ENCODE measurements at regions not wholly inside any gene's neighbourhood (a gene's known extent, or its start where the extent isn't known, plus 50 kb on each side); places are given as distances from the start of the nearest gene placed in this dataset.

DNA sequence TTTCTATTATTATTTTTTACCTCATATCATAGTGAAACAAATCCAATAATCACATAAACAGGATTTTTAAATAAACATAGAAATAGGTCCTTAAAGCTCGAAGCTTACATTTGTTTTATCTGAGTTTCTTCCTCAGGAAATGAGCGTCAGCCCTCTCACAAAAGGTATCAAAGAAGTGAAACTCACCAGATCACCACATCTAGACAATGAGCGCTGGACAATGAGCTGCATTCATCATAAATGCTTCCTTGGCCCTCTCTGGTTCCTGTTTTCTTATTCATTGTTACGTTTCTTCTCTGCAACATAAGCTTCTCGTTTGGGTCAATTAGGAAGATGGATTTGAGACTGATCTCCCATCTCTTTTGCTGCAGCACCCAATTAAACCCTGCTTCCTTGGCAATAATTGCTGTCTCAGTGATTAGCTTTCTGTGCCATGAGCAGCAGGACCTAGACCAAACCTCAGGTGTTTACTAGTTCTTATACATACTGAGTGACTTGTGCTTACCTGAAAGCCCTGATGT is 649.9 kb upstream of the LUZP2 start:
- no peaks in the 10 kb centered on the region for H3K4me1 ChIP-seq
- intact Hi-C loops (cut with DNase I) = no loop called here
- no peak overlapping the region for H3K4me3 ChIP-seq
- TF ChIP-seq, protein P1, sequence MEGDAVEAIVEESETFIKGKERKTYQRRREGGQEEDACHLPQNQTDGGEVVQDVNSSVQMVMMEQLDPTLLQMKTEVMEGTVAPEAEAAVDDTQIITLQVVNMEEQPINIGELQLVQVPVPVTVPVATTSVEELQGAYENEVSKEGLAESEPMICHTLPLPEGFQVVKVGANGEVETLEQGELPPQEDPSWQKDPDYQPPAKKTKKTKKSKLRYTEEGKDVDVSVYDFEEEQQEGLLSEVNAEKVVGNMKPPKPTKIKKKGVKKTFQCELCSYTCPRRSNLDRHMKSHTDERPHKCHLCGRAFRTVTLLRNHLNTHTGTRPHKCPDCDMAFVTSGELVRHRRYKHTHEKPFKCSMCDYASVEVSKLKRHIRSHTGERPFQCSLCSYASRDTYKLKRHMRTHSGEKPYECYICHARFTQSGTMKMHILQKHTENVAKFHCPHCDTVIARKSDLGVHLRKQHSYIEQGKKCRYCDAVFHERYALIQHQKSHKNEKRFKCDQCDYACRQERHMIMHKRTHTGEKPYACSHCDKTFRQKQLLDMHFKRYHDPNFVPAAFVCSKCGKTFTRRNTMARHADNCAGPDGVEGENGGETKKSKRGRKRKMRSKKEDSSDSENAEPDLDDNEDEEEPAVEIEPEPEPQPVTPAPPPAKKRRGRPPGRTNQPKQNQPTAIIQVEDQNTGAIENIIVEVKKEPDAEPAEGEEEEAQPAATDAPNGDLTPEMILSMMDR (IDR thresholded peaks at IDR 0.05) = no peak
- no peaks in the 10 kb centered on the region for H3K27me3 ChIP-seq (ENCODE audit: low read depth)
- DNase-seq (no peak), ATAC-seq (no peak)
- no peaks in the 10 kb centered on the region for H3K9me3 ChIP-seq
- H3K36me3 ChIP-seq = no peaks in the 10 kb centered on the region
- no peak overlapping the region for H3K27ac ChIP-seq

DNA sequence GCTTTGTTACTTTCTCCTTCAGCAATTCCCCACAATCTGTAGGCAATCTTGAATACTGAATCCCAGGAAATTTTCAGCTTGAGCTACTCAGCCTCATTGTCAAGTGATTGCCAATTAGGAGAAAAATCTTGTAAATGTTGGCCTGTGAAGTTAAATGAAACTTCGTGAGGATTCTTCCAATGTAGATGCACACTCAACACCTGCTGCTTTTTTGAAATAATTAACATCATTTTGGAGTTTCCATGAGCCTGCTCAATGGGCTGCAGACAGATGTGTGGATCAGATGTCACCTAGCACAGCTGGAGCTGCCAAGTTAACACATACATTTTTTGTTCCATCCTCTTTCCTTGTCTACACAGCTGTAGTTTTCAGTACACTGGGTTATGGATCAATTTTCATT is 645.6 kb upstream of the LUZP2 start:
- ATAC-seq = no peak
- Histone ChIP-seq H3K9me3 (no peaks in the 10 kb centered on the region), H3K4me3 (no peak overlapping the region), H3K36me3 (no peaks in the 10 kb centered on the region), H3K27me3 (ENCODE audit: low read depth) (no peaks in the 10 kb centered on the region), H3K27ac (no peak overlapping the region), H3K4me1 (no peaks in the 10 kb centered on the region)
- TF ChIP-seq, protein P1 (IDR thresholded peaks at IDR 0.05) = no peak
- DNase-seq = no peak
- intact Hi-C loops (cut with DNase I) = no loop called here

DNA sequence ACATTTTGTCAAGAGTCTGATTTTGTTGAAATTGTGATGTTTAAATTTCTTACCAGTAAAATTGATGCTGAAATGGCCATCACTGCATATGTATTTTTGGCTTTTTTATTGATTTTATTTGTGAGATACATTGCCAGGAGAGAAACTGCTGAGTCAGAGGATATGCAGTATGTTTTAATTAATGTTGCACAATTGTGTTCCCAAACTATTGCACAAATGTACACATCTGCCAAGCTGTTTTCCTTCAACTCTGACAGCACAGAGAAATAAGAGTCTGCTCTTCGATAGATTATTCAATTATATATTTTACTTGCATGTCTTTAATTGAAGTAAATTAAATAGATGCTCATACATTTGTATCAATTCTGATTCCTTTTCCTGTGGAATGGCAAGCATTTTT is 640.2 kb upstream of the LUZP2 start:
- H3K4me1 ChIP-seq = no peaks in the 10 kb centered on the region
- no peak for ATAC-seq
- no peak for DNase-seq
- no peak overlapping the region for H3K4me3 ChIP-seq
- TF ChIP-seq, protein P1 (IDR thresholded peaks at IDR 0.05) = no peak
- H3K27ac ChIP-seq = no peak overlapping the region
- H3K36me3 ChIP-seq = no peaks in the 10 kb centered on the region
- H3K9me3 ChIP-seq = no peaks in the 10 kb centered on the region
- no peaks in the 10 kb centered on the region for H3K27me3 ChIP-seq (ENCODE audit: low read depth)
- intact Hi-C loops (cut with DNase I) = no loop called here

DNA sequence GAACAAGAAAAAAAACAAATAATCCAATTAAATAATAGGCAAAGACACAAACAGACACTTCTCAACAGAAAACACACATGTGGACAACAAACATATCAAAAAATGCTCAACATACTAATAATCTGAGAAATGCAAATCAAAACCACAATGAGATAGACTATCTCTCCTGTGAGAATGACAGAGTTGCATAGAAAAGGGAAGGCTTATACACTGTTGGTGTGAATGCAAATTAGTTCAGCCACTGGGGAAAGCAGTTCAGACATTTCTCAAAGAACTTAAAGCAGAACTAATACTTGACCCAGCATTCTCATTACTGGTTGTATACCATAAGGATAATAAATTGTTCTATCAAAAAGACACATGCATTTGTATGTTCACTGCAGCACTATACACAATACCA is 637.8 kb upstream of the LUZP2 start:
- no peaks in the 10 kb centered on the region for H3K27me3 ChIP-seq (ENCODE audit: low read depth)
- intact Hi-C loops (cut with DNase I) = no loop called here
- ATAC-seq = no peak

DNA sequence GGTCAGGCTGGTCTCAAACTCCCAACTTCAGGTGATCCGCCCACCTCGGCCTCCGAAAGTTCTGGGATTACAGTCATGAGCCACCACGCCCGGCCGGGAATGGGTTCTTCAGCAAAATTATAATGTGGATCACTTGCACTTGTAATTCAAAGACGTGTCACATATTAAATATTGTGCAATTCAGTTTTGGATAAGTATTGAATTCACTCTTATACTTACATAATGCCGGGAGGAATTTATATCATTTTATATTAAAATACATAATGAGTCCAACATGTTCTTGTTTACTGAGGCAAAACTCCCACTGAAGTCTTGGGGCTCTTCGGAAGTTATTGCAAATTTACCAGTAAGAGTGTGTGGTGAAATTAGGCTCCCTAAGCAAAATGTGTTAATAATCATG is 635.2 kb upstream of the LUZP2 start:
- Histone ChIP-seq H3K27me3 (ENCODE audit: low read depth) (no peaks in the 10 kb centered on the region), H3K4me1 (no peaks in the 10 kb centered on the region), H3K4me3 (no peak overlapping the region), H3K27ac (no peak overlapping the region), H3K36me3 (no peaks in the 10 kb centered on the region), H3K9me3 (no peaks in the 10 kb centered on the region)
- ATAC-seq (no peak), DNase-seq (no peak)
- intact Hi-C loops (cut with DNase I) = no loop called here
- TF ChIP-seq, protein P1 (IDR thresholded peaks at IDR 0.05) = no peak

More for the DNA sequence above, 637.8 kb upstream of the LUZP2 start:
- H3K4me3 ChIP-seq = no peak overlapping the region
- no peaks in the 10 kb centered on the region for H3K9me3 ChIP-seq
- H3K4me1 ChIP-seq = no peaks in the 10 kb centered on the region
- H3K36me3 ChIP-seq = no peaks in the 10 kb centered on the region
- H3K27ac ChIP-seq = no peak overlapping the region
- no peak for DNase-seq
- TF ChIP-seq, protein P1 (IDR thresholded peaks at IDR 0.05) = no peak

Data from lower lobe of right lung (tissue), 2 donors.